HepG2 (cell line): ENCODE measurements at regions not wholly inside any gene's neighbourhood (a gene's known extent, or its start where the extent isn't known, plus 50 kb on each side); places are given as distances from the start of the nearest gene placed in this dataset.

Experiments
- MAFK ChIP-seq, 2 experiments: IDR thresholded peaks in 1 of 2; conservative IDR thresholded peaks in 1 of 2; 2 replicates each; pipeline ENCODE4 v1.6.1; 2011; ENCODE audit warnings: improper control_type of control experiment in 2 of 2, low read length in 2 of 2
- POLR2A ChIP-seq, 2 experiments: IDR thresholded peaks; 2 replicates each; pipeline ENCODE4 v1.6.1; 2011; ENCODE audit warnings: low read depth in 2 of 2, low read length in 2 of 2, mild to moderate bottlenecking in 1 of 2, moderate library complexity in 1 of 2; ENCODE audit not compliant: insufficient read depth in 1 of 2
- ZNF616 ChIP-seq: sonication (generic); formaldehyde crosslinking; IDR thresholded peaks from 2 replicates; pipeline ENCODE4 v1.5.0; 2020; ENCODE audit warnings: low read depth, mild to moderate bottlenecking, missing genetic modification reagents

GRCh38 chr1:86259390-86259789 is 102.8 kb upstream of the COL24A1 start:
- TF ChIP-seq ZNF616 (CRISPR knock-in tag) (no peak), POLR2A (IDR thresholded peaks at IDR 0.05; ENCODE audit: insufficient read depth in 1 of 2, low read depth in 2 of 2, low read length in 2 of 2) (no peak), MAFK (conservative IDR thresholded peaks at IDR 0.05 in 1 of 2, IDR thresholded peaks at IDR 0.05 in 1 of 2; ENCODE audit: low read length in 2 of 2) (no peak)
